ENCODE measurements at regions not wholly inside any gene's neighbourhood (a gene's known extent, or its start where the extent isn't known, plus 50 kb on each side); places are given as distances from the start of the nearest gene placed in this dataset.

DNA sequence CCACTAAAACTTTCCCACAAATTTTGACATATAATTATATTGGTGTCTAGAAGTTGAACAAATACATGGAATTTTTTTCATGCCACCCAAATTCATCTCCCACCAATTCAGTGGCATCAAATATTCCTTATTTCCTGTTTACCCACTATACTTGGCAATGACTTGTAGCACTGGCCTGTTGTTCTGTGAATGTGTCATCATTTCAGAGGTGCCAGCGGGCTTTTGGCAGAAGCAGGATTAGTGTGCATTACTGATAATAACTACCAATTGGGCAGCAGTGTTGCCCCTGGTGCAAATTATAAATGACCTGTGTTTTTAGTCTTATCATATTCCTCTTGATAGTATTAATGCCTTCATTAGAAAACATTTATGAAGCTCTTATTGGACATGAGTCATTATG lies 121.3 kb downstream of the TFAP2B start:
- TF ChIP-seq, protein P1, sequence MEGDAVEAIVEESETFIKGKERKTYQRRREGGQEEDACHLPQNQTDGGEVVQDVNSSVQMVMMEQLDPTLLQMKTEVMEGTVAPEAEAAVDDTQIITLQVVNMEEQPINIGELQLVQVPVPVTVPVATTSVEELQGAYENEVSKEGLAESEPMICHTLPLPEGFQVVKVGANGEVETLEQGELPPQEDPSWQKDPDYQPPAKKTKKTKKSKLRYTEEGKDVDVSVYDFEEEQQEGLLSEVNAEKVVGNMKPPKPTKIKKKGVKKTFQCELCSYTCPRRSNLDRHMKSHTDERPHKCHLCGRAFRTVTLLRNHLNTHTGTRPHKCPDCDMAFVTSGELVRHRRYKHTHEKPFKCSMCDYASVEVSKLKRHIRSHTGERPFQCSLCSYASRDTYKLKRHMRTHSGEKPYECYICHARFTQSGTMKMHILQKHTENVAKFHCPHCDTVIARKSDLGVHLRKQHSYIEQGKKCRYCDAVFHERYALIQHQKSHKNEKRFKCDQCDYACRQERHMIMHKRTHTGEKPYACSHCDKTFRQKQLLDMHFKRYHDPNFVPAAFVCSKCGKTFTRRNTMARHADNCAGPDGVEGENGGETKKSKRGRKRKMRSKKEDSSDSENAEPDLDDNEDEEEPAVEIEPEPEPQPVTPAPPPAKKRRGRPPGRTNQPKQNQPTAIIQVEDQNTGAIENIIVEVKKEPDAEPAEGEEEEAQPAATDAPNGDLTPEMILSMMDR (conservative IDR thresholded peaks at IDR 0.05; ENCODE audit: low read depth in 2 of 2), result no peak
- TF ChIP-seq, protein P2, sequence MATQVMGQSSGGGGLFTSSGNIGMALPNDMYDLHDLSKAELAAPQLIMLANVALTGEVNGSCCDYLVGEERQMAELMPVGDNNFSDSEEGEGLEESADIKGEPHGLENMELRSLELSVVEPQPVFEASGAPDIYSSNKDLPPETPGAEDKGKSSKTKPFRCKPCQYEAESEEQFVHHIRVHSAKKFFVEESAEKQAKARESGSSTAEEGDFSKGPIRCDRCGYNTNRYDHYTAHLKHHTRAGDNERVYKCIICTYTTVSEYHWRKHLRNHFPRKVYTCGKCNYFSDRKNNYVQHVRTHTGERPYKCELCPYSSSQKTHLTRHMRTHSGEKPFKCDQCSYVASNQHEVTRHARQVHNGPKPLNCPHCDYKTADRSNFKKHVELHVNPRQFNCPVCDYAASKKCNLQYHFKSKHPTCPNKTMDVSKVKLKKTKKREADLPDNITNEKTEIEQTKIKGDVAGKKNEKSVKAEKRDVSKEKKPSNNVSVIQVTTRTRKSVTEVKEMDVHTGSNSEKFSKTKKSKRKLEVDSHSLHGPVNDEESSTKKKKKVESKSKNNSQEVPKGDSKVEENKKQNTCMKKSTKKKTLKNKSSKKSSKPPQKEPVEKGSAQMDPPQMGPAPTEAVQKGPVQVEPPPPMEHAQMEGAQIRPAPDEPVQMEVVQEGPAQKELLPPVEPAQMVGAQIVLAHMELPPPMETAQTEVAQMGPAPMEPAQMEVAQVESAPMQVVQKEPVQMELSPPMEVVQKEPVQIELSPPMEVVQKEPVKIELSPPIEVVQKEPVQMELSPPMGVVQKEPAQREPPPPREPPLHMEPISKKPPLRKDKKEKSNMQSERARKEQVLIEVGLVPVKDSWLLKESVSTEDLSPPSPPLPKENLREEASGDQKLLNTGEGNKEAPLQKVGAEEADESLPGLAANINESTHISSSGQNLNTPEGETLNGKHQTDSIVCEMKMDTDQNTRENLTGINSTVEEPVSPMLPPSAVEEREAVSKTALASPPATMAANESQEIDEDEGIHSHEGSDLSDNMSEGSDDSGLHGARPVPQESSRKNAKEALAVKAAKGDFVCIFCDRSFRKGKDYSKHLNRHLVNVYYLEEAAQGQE (IDR thresholded peaks at IDR 0.05; ENCODE audit: unreplicated experiment), result no peak
- TF ChIP-seq POLR2AphosphoS5 (IDR thresholded peaks at IDR 0.05; ENCODE audit: low read depth) (no peak), EZH2phosphoT487 (IDR thresholded peaks at IDR 0.05; ENCODE audit: unreplicated experiment) (no peak), CREB1 (CRISPR knock-in tag; IDR thresholded peaks at IDR 0.05; ENCODE audit: low read depth) (no peak)
